MCF 10A (cell line): ENCODE measurements at regions not wholly inside any gene's neighbourhood (a gene's known extent, or its start where the extent isn't known, plus 50 kb on each side); places are given as distances from the start of the nearest gene placed in this dataset.

Source experiments
- BruUV-seq: library from RNA; stranded (reverse); fragments of 400-500 nt; replicated peaks from 2 replicates; lab custom pipeline; 2021; lab: Mats Ljungman, UMichigan
- CTCF ChIA-PET: fragments of 300-600 bp; sonication (Branson Sonifier 250); formaldehyde crosslinking; extraction: SDS; loops from one replicate; lab custom pipeline; 2021; ENCODE audit warnings: antibody characterized with exemption, inconsistent platforms; lab: Yijun Ruan, JAX
- POLR2A ChIA-PET: fragments of 300-600, 350-650 bp; sonication (Branson Sonifier 250); formaldehyde crosslinking; extraction: SDS; loops from one replicate; lab custom pipeline; 2020; ENCODE audit warnings: antibody characterized with exemption, inconsistent platforms; lab: Yijun Ruan, JAX
- DNase-seq: peaks from one replicate; pipeline ENCODE4 v3.0.0-alpha.2; 2018; ENCODE audit not compliant: unreplicated experiment
- H3K27ac Mint-ChIP-seq: one replicate; pipeline ENCODE4 v1.8.0; 2022; ENCODE audit warnings: mild to moderate bottlenecking, low read depth, mixed read lengths; ENCODE audit not compliant: unreplicated experiment
- H3K27me3 Mint-ChIP-seq: one replicate; pipeline ENCODE4 v1.8.0; 2022; ENCODE audit warnings: mixed read lengths; ENCODE audit not compliant: insufficient read depth, unreplicated experiment
- H3K36me3 Mint-ChIP-seq: one replicate; pipeline ENCODE4 v1.8.0; 2022; ENCODE audit warnings: mild to moderate bottlenecking, moderate library complexity, mixed read lengths; ENCODE audit not compliant: insufficient read depth, unreplicated experiment
- H3K4me1 Mint-ChIP-seq: one replicate; pipeline ENCODE4 v1.8.0; 2022; ENCODE audit warnings: mixed read lengths; ENCODE audit not compliant: insufficient read depth, unreplicated experiment
- H3K4me3 Mint-ChIP-seq: one replicate; pipeline ENCODE4 v1.8.0; 2022; ENCODE audit warnings: mild to moderate bottlenecking, moderate library complexity, mixed read lengths; ENCODE audit not compliant: unreplicated experiment
- H3K9me3 Mint-ChIP-seq: one replicate; pipeline ENCODE4 v1.8.0; 2022; ENCODE audit warnings: mixed read lengths; ENCODE audit not compliant: unreplicated experiment
- intact Hi-C: fragments of 100-400 bp; cut with micrococcal nuclease; formaldehyde crosslinking; loops from 2 replicates; pipeline ENCODE4 v1.14.1; 2022
- TF ChIP-seq, protein P1 (sequence below): fragments of 200-600 bp; IDR thresholded peaks from one replicate; pipeline ENCODE4 v1.8.0; 2022; ENCODE audit warnings: antibody characterized with exemption, mild to moderate bottlenecking; ENCODE audit not compliant: unreplicated experiment

DNA sequence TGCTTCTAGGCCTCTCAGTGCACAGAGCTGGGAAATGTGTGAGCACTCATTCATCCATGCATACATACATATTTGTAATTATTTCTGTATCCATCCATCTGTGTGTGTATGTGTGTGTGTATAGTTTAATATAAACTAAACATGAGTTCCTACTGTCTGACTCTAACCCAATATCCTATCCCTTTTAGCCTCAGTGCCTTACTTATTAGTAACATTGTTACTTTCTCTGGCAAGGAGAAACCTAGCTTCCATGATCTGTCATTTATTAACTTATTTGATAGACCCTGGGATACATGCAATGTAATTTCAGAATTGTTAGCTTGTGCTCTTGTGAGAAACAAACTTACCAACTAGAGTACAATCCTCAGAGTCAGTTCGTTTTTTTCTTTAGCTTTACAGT, 59.0 kb upstream of the WSCD1 start:
- DNase-seq: no peak
- H3K4me3 Mint-ChIP-seq: no peak overlapping the region
- POLR2A ChIA-PET: no interaction called here
- H3K9me3 Mint-ChIP-seq: no peaks in the 10 kb centered on the region
- no peaks in the 10 kb centered on the region for H3K27me3 Mint-ChIP-seq
- no peak overlapping the region for H3K27ac Mint-ChIP-seq
- CTCF ChIA-PET: no interaction called here
- H3K4me1 Mint-ChIP-seq: peaks cover 5% of the 10 kb centered on the region
- intact Hi-C loops: no loop called here
- BruUV-seq: no TSS peak
- TF ChIP-seq, protein P1, sequence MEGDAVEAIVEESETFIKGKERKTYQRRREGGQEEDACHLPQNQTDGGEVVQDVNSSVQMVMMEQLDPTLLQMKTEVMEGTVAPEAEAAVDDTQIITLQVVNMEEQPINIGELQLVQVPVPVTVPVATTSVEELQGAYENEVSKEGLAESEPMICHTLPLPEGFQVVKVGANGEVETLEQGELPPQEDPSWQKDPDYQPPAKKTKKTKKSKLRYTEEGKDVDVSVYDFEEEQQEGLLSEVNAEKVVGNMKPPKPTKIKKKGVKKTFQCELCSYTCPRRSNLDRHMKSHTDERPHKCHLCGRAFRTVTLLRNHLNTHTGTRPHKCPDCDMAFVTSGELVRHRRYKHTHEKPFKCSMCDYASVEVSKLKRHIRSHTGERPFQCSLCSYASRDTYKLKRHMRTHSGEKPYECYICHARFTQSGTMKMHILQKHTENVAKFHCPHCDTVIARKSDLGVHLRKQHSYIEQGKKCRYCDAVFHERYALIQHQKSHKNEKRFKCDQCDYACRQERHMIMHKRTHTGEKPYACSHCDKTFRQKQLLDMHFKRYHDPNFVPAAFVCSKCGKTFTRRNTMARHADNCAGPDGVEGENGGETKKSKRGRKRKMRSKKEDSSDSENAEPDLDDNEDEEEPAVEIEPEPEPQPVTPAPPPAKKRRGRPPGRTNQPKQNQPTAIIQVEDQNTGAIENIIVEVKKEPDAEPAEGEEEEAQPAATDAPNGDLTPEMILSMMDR: no peak
- no peaks in the 10 kb centered on the region for H3K36me3 Mint-ChIP-seq

- H3K36me3 Mint-ChIP-seq: no peaks in the 10 kb centered on the region
- peaks cover 20% of the 10 kb centered on the region for H3K27me3 Mint-ChIP-seq
- H3K9me3 Mint-ChIP-seq: no peaks in the 10 kb centered on the region
- CTCF ChIA-PET: no interaction called here
- TF ChIP-seq, protein P1: no peak
- no peak for DNase-seq
- no peak overlapping the region for H3K4me3 Mint-ChIP-seq
- POLR2A ChIA-PET: no interaction called here
- no TSS peak for BruUV-seq
- no peak overlapping the region for H3K27ac Mint-ChIP-seq
- H3K4me1 Mint-ChIP-seq: no peaks in the 10 kb centered on the region
- intact Hi-C loops: no loop called here
These were observed 51.4 kb upstream of the WSCD1 start for GRCh38 chr17:6018788-6019187.

GRCh38 chr17:6019959-6020358, 50.2 kb upstream of the WSCD1 start:
- no peaks in the 10 kb centered on the region for H3K36me3 Mint-ChIP-seq
- peaks cover 7% of the 10 kb centered on the region for H3K4me1 Mint-ChIP-seq
- POLR2A ChIA-PET: no interaction called here

DNA sequence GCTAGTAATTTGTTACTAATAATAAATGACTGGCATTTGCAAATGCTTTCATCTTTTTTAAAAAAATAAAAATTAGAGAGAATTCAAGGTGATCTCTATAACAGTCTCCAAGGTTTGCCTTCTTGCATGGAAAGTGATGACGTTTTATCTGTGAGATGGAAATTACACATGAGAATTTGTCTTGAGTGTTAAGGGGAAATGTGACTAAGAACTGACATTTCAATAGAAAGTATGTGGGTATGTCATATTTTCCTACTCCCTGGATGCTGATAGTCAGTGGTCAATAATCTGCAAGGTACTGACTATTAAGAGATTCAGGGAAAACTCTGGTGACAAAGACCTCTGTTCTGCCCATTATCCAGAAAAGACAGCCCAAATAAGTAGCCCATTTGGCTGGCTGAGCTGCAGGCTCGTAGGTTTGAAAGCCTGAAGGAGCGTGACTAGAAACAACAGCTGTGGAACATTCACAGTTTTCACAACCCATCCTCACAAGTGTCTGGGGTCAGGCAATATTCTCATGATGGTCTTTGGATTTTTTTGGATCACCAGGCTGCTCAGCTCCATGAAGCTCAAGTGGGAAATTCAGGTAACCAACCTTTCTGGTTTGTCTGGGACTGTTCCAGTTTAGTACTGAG, 49.7 kb upstream of the WSCD1 start:
- Mint-ChIP-seq H3K27me3 (peaks cover 30% of the 10 kb centered on the region), H3K27ac (no peak overlapping the region), H3K4me3 (no peak overlapping the region)

More at GRCh38 chr17:6019959-6020358, 50.2 kb upstream of the WSCD1 start:
- Mint-ChIP-seq H3K9me3 (no peaks in the 10 kb centered on the region), H3K27ac (no peak overlapping the region), H3K27me3 (peaks cover 24% of the 10 kb centered on the region), H3K4me3 (no peak overlapping the region)
- intact Hi-C loops: no loop called here
- no TSS peak for BruUV-seq
- CTCF ChIA-PET: no interaction called here
- peak; percentile 4 for DNase-seq
- TF ChIP-seq, protein P1: no peak

More for the DNA sequence above, 49.7 kb upstream of the WSCD1 start:
- intact Hi-C loops: no loop called here
- H3K36me3 Mint-ChIP-seq: no peaks in the 10 kb centered on the region
- DNase-seq: no peak
- POLR2A ChIA-PET: no interaction called here
- TF ChIP-seq, protein P1: no peak
- BruUV-seq: no TSS peak
- H3K4me1 Mint-ChIP-seq: peaks cover 7% of the 10 kb centered on the region
- CTCF ChIA-PET: interaction anchor here (0.9 kb wide), 1 partner anchor 124 kb away, joined by 3 read pairs; no protein-coding TSS in a partner anchor
- no peaks in the 10 kb centered on the region for H3K9me3 Mint-ChIP-seq
